AG10803 (cell line): ENCODE measurements at regions not wholly inside any gene's neighbourhood (a gene's known extent, or its start where the extent isn't known, plus 50 kb on each side); places are given as distances from the start of the nearest gene placed in this dataset.

Experiments used
- DNase-seq: peaks from one replicate; pipeline ENCODE4 v3.0.0; 2010; ENCODE audit warnings: low read depth
- H3K4me3 ChIP-seq: 2 replicates; pipeline ENCODE4 v1.5.1; 2011; ENCODE audit warnings: mild to moderate bottlenecking, low read length, control low read depth
- TF ChIP-seq, protein P1 (sequence below): conservative IDR thresholded peaks from 2 replicates; pipeline ENCODE4 v1.5.1; 2011; ENCODE audit warnings: mild to moderate bottlenecking, low read length, control low read depth, inconsistent platforms

DNA sequence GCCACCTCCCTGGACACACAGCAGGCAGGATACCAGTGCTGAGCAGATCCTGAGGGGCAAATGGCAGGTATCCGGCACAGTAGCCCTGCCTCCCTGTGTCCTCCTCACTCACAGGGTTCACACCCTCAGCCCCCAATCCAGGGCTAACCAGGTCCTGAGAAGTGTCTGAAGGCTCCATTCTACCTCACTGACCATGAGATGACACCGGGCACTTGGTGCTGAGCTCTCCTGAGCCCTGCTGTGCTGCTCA lies 115.4 kb upstream of the ATP2B2 start:
- H3K4me3 ChIP-seq: no peak overlapping the region
- DNase-seq: no peak
- TF ChIP-seq, protein P1, sequence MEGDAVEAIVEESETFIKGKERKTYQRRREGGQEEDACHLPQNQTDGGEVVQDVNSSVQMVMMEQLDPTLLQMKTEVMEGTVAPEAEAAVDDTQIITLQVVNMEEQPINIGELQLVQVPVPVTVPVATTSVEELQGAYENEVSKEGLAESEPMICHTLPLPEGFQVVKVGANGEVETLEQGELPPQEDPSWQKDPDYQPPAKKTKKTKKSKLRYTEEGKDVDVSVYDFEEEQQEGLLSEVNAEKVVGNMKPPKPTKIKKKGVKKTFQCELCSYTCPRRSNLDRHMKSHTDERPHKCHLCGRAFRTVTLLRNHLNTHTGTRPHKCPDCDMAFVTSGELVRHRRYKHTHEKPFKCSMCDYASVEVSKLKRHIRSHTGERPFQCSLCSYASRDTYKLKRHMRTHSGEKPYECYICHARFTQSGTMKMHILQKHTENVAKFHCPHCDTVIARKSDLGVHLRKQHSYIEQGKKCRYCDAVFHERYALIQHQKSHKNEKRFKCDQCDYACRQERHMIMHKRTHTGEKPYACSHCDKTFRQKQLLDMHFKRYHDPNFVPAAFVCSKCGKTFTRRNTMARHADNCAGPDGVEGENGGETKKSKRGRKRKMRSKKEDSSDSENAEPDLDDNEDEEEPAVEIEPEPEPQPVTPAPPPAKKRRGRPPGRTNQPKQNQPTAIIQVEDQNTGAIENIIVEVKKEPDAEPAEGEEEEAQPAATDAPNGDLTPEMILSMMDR: no peak

DNA sequence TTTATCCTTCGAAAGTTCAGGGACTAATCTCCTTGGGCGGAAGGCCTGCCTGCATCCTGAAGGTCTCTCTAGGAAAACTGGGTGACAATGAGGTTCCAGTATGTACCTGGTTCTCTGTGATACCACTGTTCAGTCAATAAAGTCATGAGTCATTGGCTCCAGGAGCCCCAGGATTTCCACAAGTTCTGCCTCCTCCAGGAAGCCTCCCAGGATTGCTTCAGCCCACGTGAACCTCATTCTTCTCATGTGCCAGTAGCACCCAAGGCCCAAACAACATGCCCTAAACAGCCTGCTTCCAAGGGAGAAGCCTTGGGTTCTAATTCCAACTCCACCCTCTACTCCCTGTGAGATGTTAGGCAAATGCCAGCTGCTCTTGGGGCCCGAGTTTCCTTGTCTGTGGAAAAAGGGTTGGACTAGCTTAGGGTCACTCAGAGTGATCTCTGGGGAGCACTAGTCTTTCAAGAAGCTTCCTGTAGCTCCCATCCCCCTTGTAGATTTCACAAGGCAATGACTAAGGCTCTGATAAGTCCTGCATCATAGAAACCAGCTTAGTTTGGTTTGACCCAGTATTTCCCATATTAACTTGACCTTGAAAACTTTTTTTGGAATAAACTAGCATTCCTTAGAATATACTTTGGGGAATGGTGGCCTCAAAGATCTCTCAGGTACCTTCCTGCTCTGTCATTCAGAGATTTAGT lies 118.3 kb upstream of the ATP2B2 start:
- TF ChIP-seq, protein P1: no peak
- no peak for DNase-seq
- no peak overlapping the region for H3K4me3 ChIP-seq

DNA sequence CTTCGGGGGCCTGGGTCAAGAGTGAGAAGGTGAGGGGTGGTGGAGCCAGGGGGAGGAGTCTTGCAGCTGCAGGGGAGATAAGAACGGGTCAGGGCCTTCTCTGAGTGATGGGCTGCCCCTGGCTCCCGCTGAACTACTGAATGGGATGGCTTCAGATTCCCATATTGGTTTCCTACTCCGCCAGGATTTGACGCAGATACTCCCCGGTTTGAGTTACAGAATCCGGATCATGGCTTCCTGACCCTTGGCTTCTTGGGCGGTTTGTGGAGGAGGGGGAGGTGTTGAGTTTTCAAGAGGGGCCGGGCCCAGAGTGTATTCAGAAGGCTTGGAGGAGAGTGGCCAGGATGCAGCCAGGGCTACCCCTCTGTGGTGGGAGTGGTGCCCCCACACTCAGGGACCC lies 119.9 kb upstream of the ATP2B2 start:
- no peak for DNase-seq
- TF ChIP-seq, protein P1: no peak
- H3K4me3 ChIP-seq: no peak overlapping the region

DNA sequence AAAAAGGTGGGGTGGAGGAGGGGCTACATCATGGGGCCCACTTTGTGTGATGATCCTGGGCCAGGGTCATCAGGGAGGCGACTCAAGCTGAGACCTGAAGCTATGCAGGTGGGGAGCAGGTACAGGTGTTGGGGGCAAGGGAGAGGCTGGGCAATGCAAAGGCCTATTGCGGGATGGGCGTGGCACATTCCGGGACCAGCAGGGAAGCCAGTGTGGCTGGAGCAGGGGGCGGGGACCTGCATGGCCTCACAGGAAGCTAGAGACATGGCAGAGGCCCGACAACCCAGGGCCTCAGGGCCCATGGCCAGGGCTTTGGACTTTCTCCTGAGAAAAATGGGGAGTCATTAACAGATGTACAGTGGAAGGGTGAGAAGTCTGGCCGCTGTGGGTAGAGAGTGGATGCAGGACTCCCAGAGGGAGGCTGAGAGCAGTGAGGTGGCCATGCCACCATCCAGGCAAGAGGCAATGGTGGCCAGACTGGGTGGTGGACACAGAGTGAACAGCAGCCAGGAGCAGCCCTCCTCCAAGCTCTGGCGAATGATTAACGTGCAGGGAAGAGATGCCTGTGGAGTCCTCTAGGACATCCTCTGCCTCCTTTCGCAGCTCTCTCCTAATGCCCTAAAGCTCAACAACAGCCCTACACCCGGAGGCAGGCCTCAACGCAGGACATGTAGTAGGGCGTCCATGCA lies 122.6 kb upstream of the ATP2B2 start:
- TF ChIP-seq, protein P1: no peak
- no peak for DNase-seq
- no peak overlapping the region for H3K4me3 ChIP-seq

DNA sequence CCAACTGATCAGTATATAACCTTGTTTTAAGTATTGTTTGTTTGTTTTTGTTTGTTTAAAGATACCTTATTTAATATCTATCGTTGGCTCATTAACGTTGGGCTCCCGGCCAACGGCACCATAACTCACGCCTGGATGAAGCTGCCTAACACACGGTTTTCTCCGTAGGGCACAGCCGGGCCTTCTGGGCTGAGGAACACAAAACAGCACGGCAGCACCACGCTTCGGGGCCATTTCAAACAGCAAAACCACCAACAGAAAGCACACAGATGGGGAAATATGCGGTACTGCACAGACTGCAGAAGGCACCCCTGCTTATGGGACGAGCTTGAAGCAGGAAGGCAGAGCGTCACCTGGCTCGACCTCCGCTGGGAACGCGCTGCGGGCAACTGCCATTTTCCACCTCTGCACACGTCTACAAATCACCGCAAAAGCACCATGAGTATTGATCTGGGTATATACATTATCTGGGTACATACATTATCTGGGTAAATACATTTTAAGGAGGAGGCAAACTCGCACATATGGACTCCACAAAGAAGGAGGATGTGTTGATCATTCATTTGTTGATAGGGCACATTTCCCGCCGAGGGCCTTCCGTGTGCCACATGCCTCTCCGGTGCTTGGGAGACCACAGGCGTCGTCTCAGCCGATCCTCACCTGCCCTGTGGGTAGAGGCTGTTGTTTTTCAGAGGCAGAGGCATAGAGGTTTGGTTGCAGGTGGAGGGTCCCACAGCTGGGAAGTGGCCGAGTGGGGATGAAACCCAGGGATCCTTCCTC lies 123.7 kb upstream of the ATP2B2 start:
- H3K4me3 ChIP-seq: no peak overlapping the region
- TF ChIP-seq, protein P1: no peak
- DNase-seq: no peak

DNA sequence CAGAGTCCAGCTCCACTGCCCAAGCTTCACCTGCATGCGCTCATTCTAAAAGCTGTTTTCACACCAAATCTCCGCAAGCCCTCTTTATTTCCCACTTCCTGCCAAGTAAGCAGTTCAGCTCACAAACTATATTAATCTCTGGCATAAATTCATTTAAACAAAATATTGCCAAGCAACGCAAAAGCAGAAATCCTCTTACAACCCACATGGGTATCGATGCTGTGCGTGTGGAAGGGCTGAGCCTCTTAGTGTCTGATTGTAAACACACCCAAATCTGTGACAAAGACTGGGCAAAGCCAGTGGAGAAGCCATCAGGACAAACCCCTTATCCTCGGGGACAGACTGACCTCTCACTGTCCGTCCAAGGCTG lies 124.3 kb upstream of the ATP2B2 start:
- DNase-seq: no peak
- no peak overlapping the region for H3K4me3 ChIP-seq
- TF ChIP-seq, protein P1: no peak

DNA sequence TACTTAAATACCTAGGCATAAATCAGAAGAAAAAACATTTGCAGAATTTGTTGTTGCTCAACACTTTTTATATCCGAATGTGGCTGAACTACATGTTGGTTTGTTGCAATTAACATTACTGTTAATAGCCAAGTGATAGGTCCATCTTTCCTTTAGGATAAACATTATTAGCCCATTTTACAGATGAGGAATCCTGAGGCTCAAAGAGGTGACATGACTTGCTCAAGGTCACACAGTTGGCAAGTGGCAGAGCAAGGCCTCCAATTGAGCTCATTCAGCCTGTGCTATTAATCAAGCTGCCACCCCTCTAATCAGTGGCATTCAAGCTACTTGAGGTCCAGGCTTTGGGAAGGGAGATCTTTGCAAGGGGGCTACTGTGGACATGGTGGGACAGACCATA lies 125.8 kb upstream of the ATP2B2 start:
- DNase-seq: no peak
- TF ChIP-seq, protein P1: no peak
- H3K4me3 ChIP-seq: no peak overlapping the region
